ENCODE measurements at regions not wholly inside any gene's neighbourhood (a gene's known extent, or its start where the extent isn't known, plus 50 kb on each side); places are given as distances from the start of the nearest gene placed in this dataset.

GRCh38 chr3:83321457-83321856 is 1560.0 kb upstream of the GBE1 start:
- Mint-ChIP-seq H3K4me1 (peaks cover 2% of the 10 kb centered on the region), H3K9me3 (no peaks in the 10 kb centered on the region), H3K36me3 (ENCODE audit: low read depth) (no peaks in the 10 kb centered on the region), H3K27me3 (ENCODE audit: insufficient read depth) (no peaks in the 10 kb centered on the region), H3K27ac (no peak overlapping the region), H3K4me3 (no peak overlapping the region)
- WGBS, 2 experiments (ENCODE audit: insufficient coverage in 1 of 2, insufficient read length in 1 of 2) = 60% methylated on average over 1 of the region's 1 CpG; no CpG with 5 or more reads in 1 of the 2 experiments
- no peak for DNase-seq
- H3K9ac ChIP-seq (ENCODE audit: extremely low read depth, low read length, poor library complexity, severe bottlenecking) = no peak overlapping the region
- no peaks in the 10 kb centered on the region for H3K9me3 ChIP-seq (ENCODE audit: control insufficient read depth, low read length)
- no peak overlapping the region for H3K27ac ChIP-seq (ENCODE audit: low read depth, low read length)
- no peak for TF ChIP-seq CTCF (conservative IDR thresholded peaks at IDR 0.05)
- no peaks in the 10 kb centered on the region for H3K27me3 ChIP-seq (ENCODE audit: control insufficient read depth, insufficient read depth, low read length, poor library complexity, severe bottlenecking)
- no peak overlapping the region for H3K4me3 ChIP-seq (ENCODE audit: low read length)
- H3K36me3 ChIP-seq (ENCODE audit: control insufficient read depth, insufficient read depth, low read length) = no peaks in the 10 kb centered on the region
- no peaks in the 10 kb centered on the region for H3K4me1 ChIP-seq (ENCODE audit: control insufficient read depth, insufficient read depth, low read length)

- Histone ChIP-seq H3K4me3 (ENCODE audit: low read length) (no peak overlapping the region), H3K27ac (ENCODE audit: low read depth, low read length) (no peak overlapping the region), H3K9me3 (ENCODE audit: control insufficient read depth, low read length) (no peaks in the 10 kb centered on the region), H3K36me3 (ENCODE audit: control insufficient read depth, insufficient read depth, low read length) (no peaks in the 10 kb centered on the region), H3K27me3 (ENCODE audit: control insufficient read depth, insufficient read depth, low read length, poor library complexity, severe bottlenecking) (no peaks in the 10 kb centered on the region), H3K9ac (ENCODE audit: extremely low read depth, low read length, poor library complexity, severe bottlenecking) (no peak overlapping the region), H3K4me1 (ENCODE audit: control insufficient read depth, insufficient read depth, low read length) (no peaks in the 10 kb centered on the region)
- WGBS, 2 experiments (ENCODE audit: insufficient coverage in 1 of 2, insufficient read length in 1 of 2) = 92% methylated on average over 1 of the region's 1 CpG; no CpG with 5 or more reads in 1 of the 2 experiments
- H3K27ac Mint-ChIP-seq = no peak overlapping the region
- H3K36me3 Mint-ChIP-seq (ENCODE audit: low read depth) = no peaks in the 10 kb centered on the region
- H3K9me3 Mint-ChIP-seq = no peaks in the 10 kb centered on the region
- no peaks in the 10 kb centered on the region for H3K27me3 Mint-ChIP-seq (ENCODE audit: insufficient read depth)
- H3K4me1 Mint-ChIP-seq = peaks cover 2% of the 10 kb centered on the region
- TF ChIP-seq CTCF (conservative IDR thresholded peaks at IDR 0.05) = no peak
- H3K4me3 Mint-ChIP-seq = no peak overlapping the region
- DNase-seq = no peak
Measured at GRCh38 chr3:83321891-83322290, 1560.4 kb upstream of the GBE1 start.

- H3K27me3 Mint-ChIP-seq (ENCODE audit: insufficient read depth) = no peaks in the 10 kb centered on the region
- no peak overlapping the region for H3K9ac ChIP-seq (ENCODE audit: extremely low read depth, low read length, poor library complexity, severe bottlenecking)
- H3K4me1 ChIP-seq (ENCODE audit: control insufficient read depth, insufficient read depth, low read length) = peaks cover 4% of the 10 kb centered on the region
- H3K27ac Mint-ChIP-seq = peak overlapping the region; percentile 83
- H3K9me3 ChIP-seq (ENCODE audit: control insufficient read depth, low read length) = peaks cover 14% of the 10 kb centered on the region
- H3K4me1 Mint-ChIP-seq = peaks cover 4% of the 10 kb centered on the region
- H3K27me3 ChIP-seq (ENCODE audit: control insufficient read depth, insufficient read depth, low read length, poor library complexity, severe bottlenecking) = no peaks in the 10 kb centered on the region
- peaks cover 14% of the 10 kb centered on the region for H3K36me3 Mint-ChIP-seq (ENCODE audit: low read depth)
- WGBS, 2 experiments (ENCODE audit: insufficient coverage in 1 of 2, insufficient read length in 1 of 2) = 91% methylated on average over 2 of the region's 2 CpGs; no CpG with 5 or more reads in 1 of the 2 experiments
- peak; percentile 50 for DNase-seq
- peaks cover 38% of the 10 kb centered on the region for H3K9me3 Mint-ChIP-seq
- H3K4me3 Mint-ChIP-seq = no peak overlapping the region
- no peak overlapping the region for H3K4me3 ChIP-seq (ENCODE audit: low read length)
- H3K36me3 ChIP-seq (ENCODE audit: control insufficient read depth, insufficient read depth, low read length) = no peaks in the 10 kb centered on the region
- no peak overlapping the region for H3K27ac ChIP-seq (ENCODE audit: low read depth, low read length)
- TF ChIP-seq CTCF (conservative IDR thresholded peaks at IDR 0.05) = no peak
Measured at GRCh38 chr3:83354205-83354604, 1592.8 kb upstream of the GBE1 start.
